ENCODE measurements at regions not wholly inside any gene's neighbourhood (a gene's known extent, or its start where the extent isn't known, plus 50 kb on each side); places are given as distances from the start of the nearest gene placed in this dataset.
A peak's percentile ranks its signal among the peaks of the same experiment; 100 is the strongest.

- no peaks in the 10 kb centered on the region for H3K9me1 ChIP-seq (replicated peaks; ENCODE audit: control insufficient read depth, extremely low read depth, insufficient read depth, low read length)
- peaks cover 8% of the 10 kb centered on the region for H3K4me1 ChIP-seq (ENCODE audit: control insufficient read depth, extremely low read depth, insufficient read depth, low read length)
- peak overlapping the region; percentile 57 for H2AFZ ChIP-seq (ENCODE audit: low read depth, low read length)
- no TSS peak for BruUV-seq (replicated peaks)
- ChIA-PET POLR2A (no interaction called here), CTCF (interaction anchor here (1.0 to 1.3 kb wide), 3 partner anchors 97 to 764 kb away, joined by 3 to 4 read pairs (median 4); no protein-coding TSS in a partner anchor)
- H3K79me2 ChIP-seq (ENCODE audit: control insufficient read depth, insufficient read depth, low read length): no peaks in the 10 kb centered on the region
- H3K9me3 ChIP-seq (replicated peaks; ENCODE audit: control insufficient read depth, insufficient read depth, low read length): no peaks in the 10 kb centered on the region
- no peak for DNase-seq (ENCODE audit: low read depth, low spot score)
- no peak for TF ChIP-seq MYC (IDR thresholded peaks at IDR 0.05; ENCODE audit: low read depth, low read length)
- no peak for TF ChIP-seq POLR2AphosphoS5 (IDR thresholded peaks at IDR 0.05; ENCODE audit: insufficient read depth, low read depth, low read length)
- TF ChIP-seq POLR2A (IDR thresholded peaks at IDR 0.05; ENCODE audit: low read depth, low read length): no peak
- TF ChIP-seq CTCF (IDR thresholded peaks at IDR 0.05; ENCODE audit: extremely low read depth in 1 of 2, insufficient read depth in 1 of 2, low read depth in 1 of 2, low read length in 2 of 2): no peak
- TF ChIP-seq FOS (IDR thresholded peaks at IDR 0.05; ENCODE audit: borderline replicate concordance, insufficient read depth, low read length): no peak
- TF ChIP-seq EZH2 (IDR thresholded peaks at IDR 0.05; ENCODE audit: borderline replicate concordance, low read depth, low read length, severe bottlenecking): no peak
- TF ChIP-seq MAX (IDR thresholded peaks at IDR 0.05; ENCODE audit: insufficient read depth, insufficient read length): no peak
- TF ChIP-seq GATA2 (IDR thresholded peaks at IDR 0.05; ENCODE audit: insufficient read depth, insufficient read length, low read depth, low read length): no peak
- no peak for TF ChIP-seq JUN (IDR thresholded peaks at IDR 0.05; ENCODE audit: borderline replicate concordance, insufficient read depth, insufficient read length, low read depth)
- intact Hi-C loops (cut with micrococcal nuclease): no loop called here
- peak overlapping the region; percentile 17 for H3K27ac ChIP-seq (ENCODE audit: insufficient read depth, low read depth, low read length)
- FAIRE-seq: no peak
- no peak overlapping the region for H3K9ac ChIP-seq (replicated peaks; ENCODE audit: extremely low read depth, insufficient read depth, low read length)
- peak overlapping the region; percentile 62 for H3K4me2 ChIP-seq (ENCODE audit: insufficient read depth, low read length)
- H4K20me1 ChIP-seq (replicated peaks; ENCODE audit: control insufficient read depth, extremely low read depth, insufficient read depth, low read length): no peaks in the 10 kb centered on the region
- dilution Hi-C loops (cut with MboI; ENCODE audit: extremely low pct_ligation_motif_present, low sequenced_read_pairs): no loop called here
- H3K27me3 ChIP-seq (ENCODE audit: control insufficient read depth in 2 of 2, insufficient read depth in 2 of 2, low read length in 2 of 2): no peaks in the 10 kb centered on the region
- no peaks in the 10 kb centered on the region for H3K36me3 ChIP-seq (ENCODE audit: control insufficient read depth in 2 of 2, extremely low read depth in 1 of 2, insufficient read depth in 2 of 2, low read length in 2 of 2)
- H3K4me3 ChIP-seq (replicated peaks in 1 of 3; ENCODE audit: insufficient read depth in 1 of 3, low read depth in 1 of 3, low read length in 3 of 3): no peak overlapping the region
Observed at GRCh38 chrX:46279214-46279924, 265.9 kb downstream of the ZNF674 start.
